RKO (cell line): ENCODE measurements at regions not wholly inside any gene's neighbourhood (a gene's known extent, or its start where the extent isn't known, plus 50 kb on each side); places are given as distances from the start of the nearest gene placed in this dataset.
"Not testable (repeated sequence)": the region's sequence is repeated elsewhere in the genome, so short reads cannot be mapped to it uniquely, and the experiment has no call there.

Experiments
- DNase-seq: peaks from one replicate; pipeline ENCODE4 v3.0.0-alpha.2; 2016; ENCODE audit warnings: low spot score

DNA sequence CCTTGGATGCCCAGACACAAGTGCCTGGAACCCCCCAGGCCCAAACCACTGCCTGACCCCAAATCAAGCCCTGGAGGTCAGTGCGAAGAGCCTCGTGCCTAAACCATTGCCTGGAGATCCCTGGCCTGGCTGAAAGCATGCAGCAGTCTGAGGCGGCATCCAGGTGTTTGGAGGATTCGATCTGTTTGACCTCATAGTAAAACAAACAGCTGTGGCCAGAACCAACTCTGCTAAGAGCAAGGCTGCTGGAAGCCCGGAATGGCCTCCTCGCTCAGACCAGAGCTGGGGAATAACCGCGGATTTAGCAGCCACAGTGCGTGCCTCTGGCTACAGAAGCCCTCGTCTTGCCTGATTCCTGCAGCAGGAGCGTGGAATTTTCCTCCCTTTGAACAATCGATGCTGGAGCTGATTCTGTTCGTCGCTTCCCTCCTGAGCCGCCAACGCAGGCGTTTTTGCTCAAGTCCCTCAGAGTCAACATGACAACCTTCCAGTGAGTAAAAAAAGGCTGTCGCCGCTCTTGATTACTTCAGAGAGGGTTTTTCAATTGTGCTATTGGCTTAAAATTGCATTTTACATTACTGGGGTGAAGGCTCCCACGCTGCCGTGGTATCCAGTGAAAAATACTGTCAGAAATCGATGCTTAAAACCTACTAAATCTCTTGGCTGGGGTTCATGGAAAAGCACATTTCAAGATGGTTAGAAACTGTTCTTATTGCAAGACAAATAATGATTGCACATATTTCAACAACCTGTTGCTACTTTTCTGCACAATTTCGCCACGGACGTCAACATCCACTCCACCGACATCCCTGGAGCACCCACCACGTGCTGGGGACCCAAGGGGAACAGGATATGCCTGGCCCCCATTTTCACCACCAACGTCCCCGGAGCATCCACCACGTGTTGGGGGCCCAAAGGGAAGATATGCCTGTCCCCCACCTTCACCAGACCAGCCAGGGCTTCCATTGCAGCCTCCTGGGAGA is 190.0 kb downstream of the OLFM1 start:
- no peak for DNase-seq

DNA sequence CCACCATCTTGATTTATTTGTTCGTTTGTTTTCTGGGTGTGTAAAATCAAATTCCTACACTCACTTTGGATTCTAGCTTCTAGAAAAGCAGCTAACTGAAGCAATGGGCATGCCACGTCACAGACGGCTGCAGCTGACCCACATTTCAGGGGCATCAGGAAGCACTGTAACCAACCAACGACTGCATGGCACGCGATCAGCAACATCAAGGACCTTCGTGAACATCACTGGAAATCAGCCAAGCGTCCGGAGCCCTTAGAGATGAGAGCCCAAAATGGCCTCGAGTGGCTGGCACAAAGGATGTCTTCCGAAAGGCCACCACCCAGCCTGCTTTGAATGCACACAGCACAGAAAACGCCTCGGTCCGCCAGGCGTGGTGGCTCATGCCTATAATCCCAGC is 191.1 kb downstream of the OLFM1 start:
- no peak for DNase-seq

DNA sequence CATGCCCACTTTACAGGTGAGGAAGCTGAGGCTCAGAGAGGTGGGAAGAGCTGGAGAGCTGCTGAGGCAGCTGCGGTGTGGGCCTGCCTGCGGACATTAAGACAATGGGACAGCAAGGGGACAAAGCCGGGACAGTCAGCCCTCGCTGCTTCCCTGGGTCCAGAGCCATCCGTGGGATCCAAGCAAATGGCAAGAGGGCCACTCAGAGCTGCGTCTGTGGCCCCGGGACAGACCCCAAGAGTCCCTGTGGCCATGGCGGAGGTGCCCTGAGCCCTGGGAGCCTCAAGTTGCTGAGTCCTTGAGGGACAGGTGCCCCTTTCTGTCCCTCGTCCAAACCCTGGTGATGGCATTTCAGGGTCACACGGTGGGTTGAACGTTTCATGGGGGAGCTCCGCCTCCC is 191.9 kb downstream of the OLFM1 start:
- DNase-seq: no peak

DNA sequence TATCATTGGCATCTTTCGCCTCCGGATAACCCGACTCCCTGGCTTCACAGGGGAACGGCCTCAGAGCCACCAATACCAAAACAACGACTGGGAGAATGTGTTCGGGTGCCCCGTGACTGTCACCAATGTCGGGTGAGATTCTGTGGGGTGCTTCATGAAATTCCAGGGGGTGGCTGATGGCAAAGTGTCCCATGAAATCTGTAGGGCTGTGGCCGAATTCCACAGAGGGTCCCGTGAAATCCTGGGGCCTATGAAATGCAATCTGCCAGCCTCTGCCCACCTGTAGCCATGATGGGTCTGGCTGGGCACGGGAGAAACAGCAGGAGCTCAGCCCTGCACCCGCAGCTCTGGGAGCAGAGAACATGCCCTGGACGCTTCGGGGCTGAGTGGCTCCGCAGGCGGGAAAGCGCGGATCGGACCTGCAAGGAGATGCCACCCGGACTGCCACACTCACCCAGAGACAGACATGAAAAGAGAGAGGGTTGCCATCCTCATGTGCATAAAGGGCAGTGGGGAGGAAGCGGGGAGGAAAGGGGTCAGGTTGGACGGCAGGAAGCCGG is 192.4 kb downstream of the OLFM1 start:
- no peak for DNase-seq

DNA sequence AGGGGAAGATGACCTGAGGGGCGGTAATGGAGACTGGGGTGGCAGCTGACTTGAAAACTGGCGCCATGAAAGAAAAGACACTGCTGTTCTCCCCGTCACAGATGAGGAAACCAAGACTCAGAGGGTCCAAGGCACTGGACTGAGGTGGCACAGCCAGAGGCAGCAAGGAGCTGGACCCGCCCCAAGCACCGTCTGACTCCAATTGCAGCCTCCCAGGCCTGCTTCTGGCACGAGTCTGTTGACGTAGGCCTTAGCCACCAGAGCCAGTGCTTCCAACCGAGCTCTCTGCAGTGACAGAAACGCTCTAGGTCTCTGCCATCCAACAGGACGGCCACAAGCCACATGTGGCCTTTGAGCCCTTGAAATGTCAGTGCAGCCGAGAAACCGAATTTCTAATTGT is 193.2 kb downstream of the OLFM1 start:
- no peak for DNase-seq

DNA sequence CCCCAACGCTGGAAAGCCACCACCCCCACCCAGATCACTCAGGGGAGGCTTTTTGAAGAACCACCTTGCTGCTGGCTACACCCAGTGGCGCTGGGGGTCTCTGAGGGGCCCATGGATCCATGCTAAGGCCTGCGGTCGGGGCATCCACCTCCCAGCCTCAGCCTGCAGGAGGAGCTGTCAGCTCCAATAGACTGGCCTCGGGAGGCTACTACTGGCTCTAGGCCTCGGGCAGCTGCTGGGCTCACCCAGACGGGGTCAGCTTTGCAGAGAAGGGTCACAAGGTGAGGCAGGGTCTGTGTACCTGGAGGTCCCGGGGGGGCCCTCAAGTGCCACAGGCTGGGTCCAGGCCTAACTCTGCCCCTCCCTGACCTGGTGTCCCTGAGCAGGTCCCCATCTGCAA is 193.7 kb downstream of the OLFM1 start:
- no peak for DNase-seq

DNA sequence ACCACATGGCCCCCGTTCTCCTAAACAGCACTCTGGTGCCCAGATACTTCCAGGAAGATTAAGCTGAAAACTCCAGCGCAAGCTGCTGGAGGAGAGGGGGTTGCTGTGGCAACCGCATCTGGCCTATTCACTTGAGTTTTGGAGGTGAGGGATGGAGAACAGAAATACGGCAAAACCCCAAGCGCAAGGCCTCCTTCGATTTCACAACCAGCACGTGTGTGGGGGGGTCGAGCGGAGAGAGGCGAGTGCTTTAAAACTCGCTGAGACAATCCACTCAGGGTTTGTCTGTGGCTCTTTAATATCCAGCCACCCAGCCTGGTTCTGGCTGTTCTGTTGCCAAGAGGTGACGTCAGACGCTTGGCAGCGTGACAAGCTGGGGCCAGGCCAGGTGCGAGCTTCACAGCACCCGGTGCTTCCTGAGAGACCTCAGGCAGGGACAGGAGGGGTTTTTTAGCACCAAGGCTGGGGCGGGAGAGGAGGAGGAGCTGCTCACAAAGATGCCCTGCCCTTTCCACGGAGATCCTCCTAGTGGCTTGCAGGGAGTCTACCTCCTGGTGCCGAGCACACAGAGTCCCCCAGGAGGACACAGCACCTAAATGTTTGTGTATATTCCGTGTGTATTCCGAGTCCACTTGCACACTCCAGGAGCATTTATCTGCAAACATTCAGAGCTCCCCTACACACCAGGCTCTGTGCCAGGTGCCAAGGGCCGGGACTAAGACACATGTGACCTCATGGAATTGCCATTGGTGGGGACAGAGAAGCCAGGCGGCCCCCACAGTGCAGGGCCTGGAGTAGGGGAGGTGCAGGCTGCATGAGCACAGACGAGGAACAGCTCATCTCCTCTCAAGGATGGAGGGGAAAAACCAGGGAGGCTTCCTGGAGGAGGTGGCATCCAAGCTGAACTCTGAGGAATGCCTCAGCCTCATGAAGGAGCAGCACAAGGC is 194.6 kb downstream of the OLFM1 start:
- DNase-seq: peak; percentile 25

DNA sequence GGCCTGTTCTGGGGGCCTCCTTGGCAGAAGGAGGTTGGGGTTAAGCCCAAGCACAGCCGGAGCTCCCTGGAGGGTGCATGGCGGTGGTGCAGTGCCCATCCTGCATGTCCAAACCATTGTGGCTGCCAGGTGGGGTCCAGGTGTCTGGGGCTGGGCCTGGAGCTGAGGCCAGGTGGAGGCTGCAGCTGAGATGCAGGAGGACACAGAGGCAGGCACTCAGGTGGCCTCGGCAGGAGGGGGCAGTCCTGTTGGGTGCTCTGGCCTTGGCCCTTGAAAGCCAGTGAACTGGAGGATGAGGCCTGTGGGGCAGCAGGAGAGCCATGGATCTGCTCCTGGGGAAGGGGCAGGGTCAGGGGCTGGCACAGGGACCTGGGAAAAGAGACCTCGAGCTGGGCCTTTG is 195.3 kb downstream of the OLFM1 start:
- no peak for DNase-seq

DNA sequence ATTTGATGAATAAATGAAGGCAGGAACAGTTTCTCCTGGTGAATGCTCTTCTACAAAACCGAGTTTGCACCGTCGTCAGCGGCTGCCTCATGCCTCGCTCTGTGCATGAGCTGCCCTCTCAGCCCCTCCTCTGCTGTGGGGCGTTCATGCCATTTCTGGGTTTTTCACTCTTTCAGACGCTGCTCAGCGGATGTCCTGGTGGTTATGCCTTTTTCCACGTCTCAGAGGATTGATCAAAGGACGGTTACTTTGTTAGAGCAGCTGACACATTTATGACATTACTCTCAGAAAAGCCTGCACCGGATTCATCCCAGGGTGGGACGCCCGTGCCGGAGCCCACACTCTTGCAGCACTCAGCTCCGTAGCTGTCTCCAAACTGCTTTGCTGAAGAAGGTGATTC is 195.9 kb upstream of the PPP1R26 start:
- no peak for DNase-seq

DNA sequence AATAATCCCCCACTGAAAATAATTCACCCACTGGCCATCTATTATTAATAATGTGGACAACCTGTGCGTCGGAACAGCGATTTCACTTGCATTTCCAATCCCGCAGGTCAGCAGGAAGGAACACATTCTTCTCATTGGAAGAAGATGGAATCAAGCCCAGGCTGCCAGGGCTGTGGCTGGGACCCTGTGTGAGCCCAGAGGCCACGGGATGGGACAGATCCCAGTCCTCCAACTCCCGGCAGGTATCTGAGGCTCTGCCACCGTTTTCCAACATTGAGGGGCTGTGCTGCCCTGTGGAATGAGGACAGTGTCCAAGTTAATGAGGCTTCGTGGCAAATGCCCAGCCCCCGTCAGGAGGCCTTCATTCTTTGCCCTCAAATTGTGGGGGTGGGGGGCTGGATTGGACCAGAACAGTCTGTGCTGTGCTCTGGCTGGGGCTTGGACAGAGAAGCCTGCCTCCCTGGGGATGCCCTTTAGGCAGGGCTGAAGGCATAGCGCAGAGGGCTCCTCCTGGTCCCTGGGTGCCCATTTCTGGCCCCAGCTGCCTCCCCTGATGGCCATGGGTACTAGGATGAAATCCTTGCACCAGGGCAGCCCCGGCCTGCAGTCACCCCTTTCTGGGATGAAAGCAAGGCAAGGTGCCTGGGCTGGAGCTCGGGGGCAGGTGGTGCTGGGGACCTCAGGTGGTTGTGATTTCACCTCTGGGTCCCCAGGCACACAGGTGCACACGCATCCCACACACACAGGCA is 195.0 kb upstream of the PPP1R26 start:
- no peak for DNase-seq

DNA sequence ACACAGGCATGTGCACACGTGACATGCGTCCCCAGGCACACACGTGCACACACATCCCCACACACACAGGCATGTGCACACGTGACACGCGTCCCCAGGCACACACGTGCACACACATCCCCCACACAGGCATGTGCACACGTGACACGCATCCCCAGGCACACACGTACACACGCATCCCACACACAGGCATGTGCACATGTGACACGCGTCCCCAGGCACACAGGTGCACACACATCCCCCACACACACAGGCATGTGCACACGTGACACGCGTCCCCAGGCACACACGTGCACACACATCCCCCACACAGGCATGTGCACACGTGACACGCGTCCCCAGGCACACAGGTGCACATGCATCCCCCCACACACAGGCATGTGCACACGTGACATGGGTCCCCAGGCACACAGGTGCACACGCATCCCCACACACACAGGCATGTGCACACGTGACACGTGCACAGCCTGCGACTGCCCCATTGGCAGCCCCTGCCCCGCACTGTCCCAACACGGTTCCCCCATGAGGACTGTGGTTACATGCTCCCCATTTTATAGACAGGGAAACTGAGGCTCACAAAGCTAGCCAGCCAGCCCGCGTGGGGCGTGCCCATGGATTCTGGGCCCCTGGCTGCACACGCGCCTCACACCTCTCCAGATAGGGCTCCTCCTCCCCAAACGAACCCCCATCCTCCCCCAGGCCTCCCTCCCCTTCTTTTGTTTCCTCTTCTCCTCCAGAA is 193.2 kb upstream of the PPP1R26 start:
- not testable (repeated sequence) for DNase-seq

DNA sequence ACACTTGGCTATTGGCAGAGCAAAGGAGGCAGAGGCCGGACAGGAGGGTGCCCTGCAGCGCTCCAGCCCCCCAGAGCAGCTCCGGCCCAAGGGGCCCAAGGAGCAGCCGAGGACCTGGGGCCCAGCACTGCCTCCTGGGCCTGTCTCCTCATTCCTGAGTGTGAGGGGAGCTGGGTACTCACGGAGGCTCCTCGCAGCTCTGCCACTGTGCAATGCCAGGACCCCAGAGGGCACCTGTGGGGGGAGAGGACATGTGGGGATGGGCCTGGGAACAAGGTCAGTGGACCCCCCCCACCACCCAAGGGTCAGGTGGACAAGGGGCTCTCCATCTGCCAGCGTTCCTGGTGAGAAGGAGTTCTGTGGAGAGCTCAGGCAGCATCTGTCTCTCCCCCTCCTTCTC is 192.6 kb upstream of the PPP1R26 start:
- DNase-seq: no peak

DNA sequence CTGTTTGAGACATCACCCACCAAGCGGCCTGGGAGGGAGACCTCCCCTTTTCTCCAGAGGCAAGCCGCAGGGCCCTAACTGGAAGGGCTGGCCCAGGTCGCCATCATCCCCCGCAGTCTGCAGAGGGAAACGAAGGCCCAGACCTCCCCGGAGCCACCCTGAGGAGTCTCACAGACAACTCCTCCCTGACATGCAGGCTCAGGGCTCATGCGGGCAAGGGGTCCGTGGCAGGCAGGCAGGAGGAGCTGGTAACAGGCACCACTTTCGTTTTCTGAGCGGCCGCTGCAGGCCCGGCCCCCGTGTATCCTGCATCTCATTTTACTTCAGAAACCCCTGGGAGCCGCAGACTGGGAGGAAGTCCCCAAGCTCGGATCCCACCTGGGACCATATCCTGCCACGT is 192.0 kb upstream of the PPP1R26 start:
- no peak for DNase-seq

DNA sequence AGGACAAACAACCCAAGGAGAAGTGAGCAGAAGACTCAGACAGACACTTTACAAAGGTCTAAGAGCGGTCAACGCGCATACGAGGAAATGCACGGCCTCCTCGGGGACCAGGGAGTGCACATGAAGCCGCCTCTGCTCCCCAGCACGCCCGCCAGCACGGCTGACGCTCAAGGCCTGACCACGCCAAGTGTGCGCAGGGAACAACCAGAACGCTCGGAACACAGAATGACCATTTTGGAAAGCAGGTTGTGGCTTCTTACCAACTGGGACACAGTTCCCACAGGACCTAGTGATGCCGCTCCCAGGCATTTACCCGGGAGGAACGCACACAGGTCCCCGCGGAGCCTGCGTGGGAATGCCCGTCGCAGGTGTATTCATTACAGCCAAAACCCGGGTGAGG is 191.5 kb upstream of the PPP1R26 start:
- DNase-seq: no peak

DNA sequence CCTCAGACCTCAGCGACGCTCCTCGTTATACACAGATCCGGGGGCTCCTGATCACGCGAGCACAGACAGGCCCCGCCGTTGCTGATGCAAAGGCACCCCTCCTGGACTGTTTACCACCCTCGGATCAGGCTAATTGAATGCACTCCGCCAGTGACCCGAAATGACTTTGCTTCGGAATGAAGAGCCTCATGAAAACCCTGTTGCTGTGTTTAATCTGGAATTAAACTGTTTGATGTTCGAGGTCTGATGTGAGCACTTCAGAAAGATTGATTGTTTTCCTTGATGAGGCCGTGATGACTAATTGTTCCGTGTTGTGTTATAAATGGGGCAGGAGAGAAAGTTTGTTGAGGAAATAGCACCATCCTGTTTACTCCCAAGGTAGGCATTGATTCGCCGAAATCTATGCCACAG is 190.5 kb upstream of the PPP1R26 start:
- no peak for DNase-seq

DNA sequence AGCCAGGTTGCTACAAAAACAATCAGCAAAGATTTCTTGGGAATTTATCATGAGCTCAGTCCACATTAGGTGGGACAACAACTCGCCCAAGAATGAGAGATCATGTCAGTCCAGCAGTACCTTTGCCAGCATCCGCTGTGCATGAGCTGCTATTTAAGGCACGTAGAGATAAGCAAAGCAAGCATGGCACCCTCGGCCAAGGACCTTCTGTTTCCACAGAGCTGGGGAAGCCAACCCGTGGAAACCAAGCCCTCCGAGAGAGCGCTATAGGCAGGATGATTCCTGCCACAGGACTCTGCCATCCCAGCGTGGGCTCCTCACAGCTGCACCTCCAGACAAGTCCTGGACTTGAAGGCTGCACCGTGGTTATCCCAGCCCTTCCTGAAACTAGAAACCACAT is 189.5 kb upstream of the PPP1R26 start:
- no peak for DNase-seq

DNA sequence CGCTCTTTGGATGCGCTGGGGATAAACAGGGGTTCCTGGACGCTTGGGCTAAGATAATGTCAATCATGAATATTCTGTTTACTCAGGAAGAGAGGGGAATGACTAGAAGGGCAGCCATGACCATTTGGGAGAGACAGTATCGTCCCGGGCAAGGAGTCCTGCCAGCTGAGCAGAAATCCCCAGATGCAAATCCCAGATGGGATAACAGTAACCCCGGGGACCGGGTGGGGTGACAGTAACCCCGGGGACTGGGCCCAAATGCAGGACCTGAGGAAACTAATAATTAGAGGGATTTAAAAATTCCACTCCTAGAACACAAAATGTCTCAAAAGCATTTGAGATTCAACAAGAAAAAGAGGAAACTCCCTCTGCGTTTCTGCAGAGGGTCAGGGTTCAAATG is 189.0 kb upstream of the PPP1R26 start:
- DNase-seq: no peak

DNA sequence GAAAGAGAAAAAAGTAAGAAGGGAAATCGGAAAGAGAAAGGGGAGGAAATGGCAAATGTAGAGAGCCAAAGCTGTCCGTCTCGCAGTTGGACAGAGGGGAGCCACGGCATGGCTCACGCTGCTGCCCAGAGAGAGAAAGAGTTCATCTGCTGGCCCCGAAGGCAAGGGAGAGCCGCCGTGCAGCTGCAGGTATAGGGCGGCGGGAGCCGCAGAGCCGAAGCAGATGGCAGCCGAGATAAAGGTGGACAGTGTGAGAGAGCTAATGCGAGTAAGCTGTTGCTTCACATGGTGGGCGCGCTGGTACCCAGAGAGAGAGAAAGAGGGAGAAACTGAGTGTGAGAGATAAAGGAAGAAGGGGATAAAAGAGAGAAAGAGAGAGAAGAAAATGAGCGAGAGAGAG is 188.4 kb upstream of the PPP1R26 start:
- DNase-seq: no peak

DNA sequence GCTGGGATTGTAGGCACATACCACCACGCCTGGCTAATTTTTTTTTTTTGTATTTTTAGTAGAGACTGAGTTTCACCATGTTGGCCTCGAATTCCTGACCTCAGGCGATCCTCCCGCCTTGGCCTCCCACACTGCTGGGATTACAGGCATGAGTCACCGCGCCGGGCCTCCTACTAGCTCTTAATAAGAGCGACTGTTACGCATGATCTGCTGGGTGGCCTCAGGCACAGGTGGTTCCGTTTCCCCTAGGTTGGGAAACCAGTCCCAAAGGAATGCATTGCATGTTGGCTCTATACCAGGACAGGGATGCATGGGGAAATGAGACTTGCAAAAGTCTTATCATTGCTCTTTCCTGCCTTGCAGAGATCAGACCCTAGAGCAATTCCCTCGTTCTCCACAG is 184.7 kb upstream of the PPP1R26 start:
- no peak for DNase-seq

DNA sequence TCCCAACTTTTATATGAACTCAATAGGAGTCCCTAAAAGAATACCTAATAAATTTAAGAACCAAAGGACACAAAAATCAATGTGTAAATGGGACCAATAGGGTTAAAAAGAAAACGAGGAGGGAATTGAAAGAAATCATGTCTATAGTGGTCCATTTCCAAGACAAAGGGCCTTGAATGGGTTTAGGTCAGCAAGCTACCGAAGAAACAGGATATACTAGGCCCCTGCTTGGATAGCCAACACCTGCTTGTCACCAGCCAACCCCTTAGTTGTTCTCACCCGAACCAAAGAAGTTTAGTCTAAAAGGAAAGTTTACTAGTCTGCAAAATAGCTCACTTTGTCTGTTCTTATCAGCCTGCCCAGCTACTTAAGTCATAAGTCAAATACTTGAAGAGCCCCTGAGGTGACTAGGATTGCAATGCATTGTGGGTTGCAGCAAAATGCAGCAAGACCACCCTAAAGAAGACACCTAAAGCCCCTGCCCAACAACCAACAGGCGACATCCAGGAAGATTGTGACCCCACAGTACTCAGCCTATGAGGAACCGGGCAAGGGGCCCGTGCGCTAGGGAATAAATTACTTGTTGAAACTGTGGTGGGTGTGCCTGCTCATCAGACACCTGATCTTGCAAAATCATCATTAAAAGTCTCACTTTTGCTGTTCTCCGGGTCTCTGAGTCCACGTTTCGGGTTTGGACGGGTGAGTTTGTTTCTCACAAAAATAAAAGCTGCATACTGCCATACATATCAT is 183.9 kb upstream of the PPP1R26 start:
- DNase-seq: no peak
